CD4-positive, alpha-beta memory T cell (primary cell): ENCODE measurements at regions not wholly inside any gene's neighbourhood (a gene's known extent, or its start where the extent isn't known, plus 50 kb on each side); places are given as distances from the start of the nearest gene placed in this dataset.

ENCODE experiments used
- CTCF ChIA-PET: fragments of 350-600 bp; sonication (Branson Sonifier 250); formaldehyde crosslinking; loops from one replicate; lab custom pipeline; 2021; ENCODE audit warnings: inconsistent platforms; ENCODE audit not compliant: partially characterized antibody; lab: Charles Lee
- POLR2A ChIA-PET: fragments of 350-600 bp; sonication (Branson Sonifier 250); formaldehyde crosslinking; loops from one replicate; lab custom pipeline; 2021; ENCODE audit not compliant: partially characterized antibody; lab: Charles Lee
- DNase-seq, 5 donors: peaks; one replicate each; pipeline versions ENCODE4 v3.0.0 to v3.0.0-alpha.2; 2020 to 2022; ENCODE audit warnings: mixed read lengths in 1 of 5
- H3K27ac ChIP-seq: one replicate; pipeline ENCODE4 v1.7.0; 2013; ENCODE audit warnings: low read depth, low read length
- H3K27me3 ChIP-seq: 2 replicates; pipeline ENCODE4 v1.7.0; 2013; ENCODE audit warnings: mild to moderate bottlenecking, low read length, moderate library complexity; ENCODE audit not compliant: insufficient read depth
- H3K36me3 ChIP-seq: 2 replicates; pipeline ENCODE4 v1.7.0; 2013; ENCODE audit warnings: mild to moderate bottlenecking, low read length, moderate library complexity; ENCODE audit not compliant: insufficient read depth
- H3K4me1 ChIP-seq: 2 replicates; pipeline ENCODE4 v1.7.0; 2013; ENCODE audit warnings: mild to moderate bottlenecking, low read length, moderate library complexity; ENCODE audit not compliant: insufficient read depth
- H3K4me3 ChIP-seq, 2 donors: one replicate each; pipeline ENCODE4 v1.7.0; 2013; ENCODE audit warnings: low read length in 2 of 2, mild to moderate bottlenecking in 1 of 2
- H3K9me3 ChIP-seq, 2 donors: one replicate each; pipeline ENCODE4 v1.7.0; 2013; ENCODE audit warnings: low read length in 2 of 2, control low read depth in 1 of 2; ENCODE audit not compliant: control insufficient read depth in 1 of 2
- H3K27ac Mint-ChIP-seq, 7 donors: one replicate each; pipeline ENCODE4 v1.8.0; 2020 to 2021; ENCODE audit warnings: mixed read lengths in 7 of 7, mild to moderate bottlenecking in 6 of 7, inconsistent platforms in 3 of 7, moderate library complexity in 3 of 7
- H3K27me3 Mint-ChIP-seq, 2 donors: one replicate each; pipeline ENCODE4 v1.8.0; 2020 to 2021; ENCODE audit warnings: mixed read lengths in 2 of 2
- H3K36me3 Mint-ChIP-seq, 2 donors: one replicate each; pipeline ENCODE4 v1.8.0; 2020 to 2021; ENCODE audit warnings: mixed read lengths in 2 of 2, inconsistent platforms in 1 of 2, mild to moderate bottlenecking in 1 of 2
- H3K4me1 Mint-ChIP-seq, 4 donors: one replicate each; pipeline ENCODE4 v1.8.0; 2020 to 2021; ENCODE audit warnings: mixed read lengths in 4 of 4, mild to moderate bottlenecking in 1 of 4
- H3K4me3 Mint-ChIP-seq, 8 donors: one replicate each; pipeline ENCODE4 v1.8.0; 2020 to 2021; ENCODE audit warnings: mixed read lengths in 8 of 8, mild to moderate bottlenecking in 7 of 8, moderate library complexity in 6 of 8, inconsistent platforms in 3 of 8
- H3K9me3 Mint-ChIP-seq, 8 donors: one replicate each; pipeline ENCODE4 v1.8.0; 2020 to 2021; ENCODE audit warnings: mixed read lengths in 8 of 8, mild to moderate bottlenecking in 5 of 8, inconsistent platforms in 3 of 8, moderate library complexity in 1 of 8
- intact Hi-C: fragments of 100-400 bp; cut with micrococcal nuclease; formaldehyde crosslinking; loops from one replicate; pipeline ENCODE4 v1.15.1; 2023

DNA sequence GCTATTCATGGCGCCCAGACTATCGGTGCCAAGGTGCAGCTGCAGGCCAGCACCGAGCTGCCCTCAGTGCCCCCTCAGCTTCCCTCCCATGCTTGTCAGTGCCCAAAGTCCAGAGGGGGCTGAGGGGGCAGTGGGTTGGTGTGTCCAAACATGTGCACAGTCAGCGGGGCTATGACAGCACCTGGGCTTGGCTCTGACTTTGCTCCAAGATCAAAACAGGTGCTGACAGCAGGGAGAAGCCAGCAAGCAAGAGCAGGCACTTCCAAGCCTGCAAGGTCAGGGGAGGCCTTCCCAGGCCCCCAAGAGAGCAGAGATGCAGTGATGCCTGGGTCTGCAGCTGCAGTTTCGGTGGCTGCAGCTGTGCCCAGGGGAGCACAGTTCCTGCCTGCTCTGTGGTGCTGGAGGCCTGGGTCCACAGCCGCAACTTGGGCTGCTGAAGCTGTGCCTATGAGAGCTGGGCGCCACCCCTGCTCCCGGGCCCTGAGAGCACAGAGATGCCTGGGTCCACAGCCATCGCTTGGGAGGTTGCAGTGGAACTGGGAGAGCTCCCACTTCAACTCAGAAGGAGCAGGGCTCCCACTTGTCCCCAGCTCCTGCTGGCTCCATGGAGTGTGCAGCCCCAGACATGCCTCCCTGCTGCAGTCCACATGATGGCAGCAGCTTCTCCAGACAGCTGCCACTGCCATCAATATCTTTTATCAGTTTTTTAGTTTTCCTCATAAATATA, 775.3 kb upstream of the POU3F3 start:
- no peaks in the 10 kb centered on the region for H3K27me3 ChIP-seq
- intact Hi-C loops = no loop called here
- Mint-ChIP-seq H3K9me3 (peaks cover 0 to 29% (median 6%) of the 10 kb centered on the region in 8 donors), H3K36me3 (no peaks in the 10 kb centered on the region), H3K4me1 (no peaks in the 10 kb centered on the region), H3K27me3 (no peaks in the 10 kb centered on the region), H3K4me3 (no peak overlapping the region), H3K27ac (no peak overlapping the region)
- no peak overlapping the region for H3K4me3 ChIP-seq
- POLR2A ChIA-PET = no interaction called here
- peak in 1 of 5 donors; percentile 7 for DNase-seq
- no peak overlapping the region for H3K27ac ChIP-seq
- H3K9me3 ChIP-seq = no peaks in the 10 kb centered on the region
- H3K36me3 ChIP-seq = no peaks in the 10 kb centered on the region
- no peaks in the 10 kb centered on the region for H3K4me1 ChIP-seq
- CTCF ChIA-PET = no interaction called here

DNA sequence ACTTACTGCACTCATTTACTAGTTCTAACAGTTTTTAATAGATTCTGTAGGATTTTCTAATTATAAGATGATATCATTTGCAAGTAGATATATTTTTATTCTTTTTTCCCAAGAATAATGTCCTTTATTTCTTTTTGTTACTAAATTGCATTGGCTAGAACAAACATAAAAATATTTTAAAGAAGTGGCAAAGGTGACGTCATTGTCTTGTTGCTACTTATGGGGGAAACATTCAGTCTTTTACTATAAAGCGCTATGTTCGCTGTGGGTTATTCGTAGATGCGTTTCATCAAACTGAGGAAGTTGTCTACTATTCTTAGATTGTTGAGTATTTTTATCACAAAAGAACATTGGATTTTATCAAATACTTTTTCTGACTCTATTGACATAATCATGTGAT, 765.2 kb upstream of the POU3F3 start:
- POLR2A ChIA-PET = no interaction called here
- H3K27ac ChIP-seq = no peak overlapping the region
- no peaks in the 10 kb centered on the region for H3K4me1 Mint-ChIP-seq
- H3K4me3 Mint-ChIP-seq = no peak overlapping the region
- no peak overlapping the region for H3K4me3 ChIP-seq
- H3K36me3 Mint-ChIP-seq = no peaks in the 10 kb centered on the region
- H3K9me3 ChIP-seq = no peaks in the 10 kb centered on the region
- CTCF ChIA-PET = no interaction called here
- DNase-seq = no peak
- H3K27ac Mint-ChIP-seq = no peak overlapping the region
- peaks cover 0 to 19% (median 8%) of the 10 kb centered on the region in 8 donors for H3K9me3 Mint-ChIP-seq
- H3K27me3 Mint-ChIP-seq = no peaks in the 10 kb centered on the region
- H3K27me3 ChIP-seq = no peaks in the 10 kb centered on the region
- H3K4me1 ChIP-seq = no peaks in the 10 kb centered on the region
- no peaks in the 10 kb centered on the region for H3K36me3 ChIP-seq
- intact Hi-C loops = no loop called here

DNA sequence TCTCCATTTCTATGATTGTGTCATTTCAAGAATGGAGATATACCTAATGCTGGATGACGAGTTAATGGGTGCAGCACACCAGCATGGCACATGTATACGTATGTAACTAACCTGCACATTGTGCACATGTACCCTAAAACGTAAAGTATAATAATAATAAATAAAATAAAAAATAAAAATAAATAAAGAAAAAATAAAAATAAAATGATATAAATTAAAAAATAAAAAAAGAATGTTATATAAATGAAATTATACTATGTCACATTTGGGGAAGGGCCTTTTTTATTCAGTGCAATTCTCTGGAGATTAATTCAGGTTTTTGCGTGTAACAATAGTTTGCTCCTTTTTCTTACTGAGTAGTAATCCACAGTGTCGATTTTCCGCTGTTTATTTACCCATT, 763.5 kb upstream of the POU3F3 start:
- peaks cover 0 to 15% (median 7%) of the 10 kb centered on the region in 8 donors for H3K9me3 Mint-ChIP-seq
- H3K27me3 ChIP-seq = no peaks in the 10 kb centered on the region
- CTCF ChIA-PET = no interaction called here

DNA sequence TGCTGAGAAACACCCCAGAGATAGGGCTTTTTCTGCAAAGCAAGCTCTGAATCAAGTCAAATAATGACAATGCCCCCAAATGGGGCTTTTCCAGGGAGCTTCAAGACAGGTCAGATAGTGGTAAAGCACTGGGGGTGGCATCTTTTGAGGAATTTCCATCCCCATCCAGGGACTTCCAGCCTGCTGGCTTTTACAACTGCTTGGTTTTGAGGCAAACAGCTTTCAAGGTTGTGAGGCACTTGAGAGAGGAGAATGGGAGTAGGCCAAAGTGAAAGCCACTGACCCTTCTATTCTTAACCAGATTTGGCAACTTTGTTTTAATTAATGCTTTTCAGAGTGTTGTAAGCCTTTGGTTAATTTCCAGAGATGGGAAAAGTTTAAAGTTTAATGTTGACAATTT, 762.0 kb upstream of the POU3F3 start:
- POLR2A ChIA-PET = no interaction called here

More for the DNA sequence above, 763.5 kb upstream of the POU3F3 start:
- H3K4me1 Mint-ChIP-seq = no peaks in the 10 kb centered on the region
- intact Hi-C loops = no loop called here
- H3K36me3 ChIP-seq = no peaks in the 10 kb centered on the region
- POLR2A ChIA-PET = no interaction called here
- H3K4me3 Mint-ChIP-seq = no peak overlapping the region
- H3K4me3 ChIP-seq = no peak overlapping the region
- H3K4me1 ChIP-seq = no peaks in the 10 kb centered on the region
- DNase-seq = no peak
- H3K9me3 ChIP-seq = no peaks in the 10 kb centered on the region
- no peaks in the 10 kb centered on the region for H3K27me3 Mint-ChIP-seq
- no peak overlapping the region for H3K27ac Mint-ChIP-seq
- H3K27ac ChIP-seq = no peak overlapping the region
- H3K36me3 Mint-ChIP-seq = no peaks in the 10 kb centered on the region

DNA sequence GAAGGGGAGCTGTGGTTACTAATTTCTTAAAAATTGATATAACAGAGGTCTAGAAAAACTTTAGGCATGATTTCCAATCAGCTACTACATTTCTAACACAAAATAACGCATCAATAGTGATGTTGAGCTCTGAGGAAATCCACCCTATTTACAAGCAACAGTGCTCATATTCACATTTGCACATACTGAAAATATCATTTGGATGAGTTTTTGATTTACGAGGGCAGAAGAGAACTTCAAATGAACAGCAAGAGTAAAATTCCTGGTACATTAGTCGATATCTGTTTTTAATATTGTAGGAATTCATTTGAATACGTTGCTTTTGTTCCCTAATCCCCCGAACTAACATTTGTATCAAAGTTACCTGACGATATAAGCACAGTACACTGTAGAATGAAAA, 761.0 kb upstream of the POU3F3 start:
- Histone ChIP-seq H3K4me1 (no peaks in the 10 kb centered on the region), H3K27me3 (no peaks in the 10 kb centered on the region), H3K27ac (no peak overlapping the region), H3K4me3 (no peak overlapping the region), H3K9me3 (no peaks in the 10 kb centered on the region), H3K36me3 (no peaks in the 10 kb centered on the region)
- DNase-seq = no peak
- POLR2A ChIA-PET = no interaction called here
- intact Hi-C loops = no loop called here
- Mint-ChIP-seq H3K4me3 (no peak overlapping the region), H3K4me1 (no peaks in the 10 kb centered on the region), H3K27me3 (no peaks in the 10 kb centered on the region), H3K36me3 (no peaks in the 10 kb centered on the region), H3K9me3 (peaks cover 0 to 15% (median 6%) of the 10 kb centered on the region in 8 donors), H3K27ac (no peak overlapping the region)
- CTCF ChIA-PET = no interaction called here

More for the DNA sequence above, 762.0 kb upstream of the POU3F3 start:
- H3K4me3 ChIP-seq = no peak overlapping the region
- CTCF ChIA-PET = no interaction called here
- no peak overlapping the region for H3K4me3 Mint-ChIP-seq
- H3K4me1 Mint-ChIP-seq = no peaks in the 10 kb centered on the region
- no peak overlapping the region for H3K27ac ChIP-seq
- no peak for DNase-seq
- H3K9me3 Mint-ChIP-seq = peaks cover 0 to 15% (median 4%) of the 10 kb centered on the region in 8 donors
- intact Hi-C loops = no loop called here
- H3K27ac Mint-ChIP-seq = no peak overlapping the region
- no peaks in the 10 kb centered on the region for H3K27me3 Mint-ChIP-seq
- H3K36me3 ChIP-seq = no peaks in the 10 kb centered on the region
- no peaks in the 10 kb centered on the region for H3K27me3 ChIP-seq
- H3K9me3 ChIP-seq = no peaks in the 10 kb centered on the region
- no peaks in the 10 kb centered on the region for H3K36me3 Mint-ChIP-seq
- no peaks in the 10 kb centered on the region for H3K4me1 ChIP-seq

DNA sequence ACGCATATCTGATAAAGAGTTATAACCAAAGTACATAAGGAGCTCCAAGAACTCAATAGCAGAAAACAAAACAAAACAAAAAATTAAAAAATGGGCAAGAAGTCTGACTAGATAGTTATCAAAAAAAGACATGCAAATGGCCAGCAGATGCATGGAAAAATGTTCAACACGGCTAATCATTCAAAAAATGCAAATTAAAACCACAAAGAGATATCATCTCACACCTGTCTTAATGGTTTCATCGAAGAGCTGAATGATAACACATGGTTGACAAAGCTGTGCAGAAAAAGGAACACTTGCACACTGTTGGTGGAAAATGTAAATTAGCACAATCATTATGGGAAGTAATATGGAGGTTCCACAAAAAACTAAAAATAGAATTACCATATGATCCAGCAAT, 751.3 kb upstream of the POU3F3 start:
- H3K4me1 ChIP-seq = no peaks in the 10 kb centered on the region
- no peak overlapping the region for H3K27ac Mint-ChIP-seq
- no peaks in the 10 kb centered on the region for H3K9me3 ChIP-seq
- peaks cover 2 to 17% (median 12%) of the 10 kb centered on the region in 8 donors for H3K9me3 Mint-ChIP-seq
- intact Hi-C loops = no loop called here
- H3K4me3 ChIP-seq = no peak overlapping the region
- no peak overlapping the region for H3K27ac ChIP-seq
- H3K27me3 ChIP-seq = no peaks in the 10 kb centered on the region
- H3K36me3 ChIP-seq = no peaks in the 10 kb centered on the region
- H3K36me3 Mint-ChIP-seq = no peaks in the 10 kb centered on the region
- no peak overlapping the region for H3K4me3 Mint-ChIP-seq
- DNase-seq = no peak
- H3K27me3 Mint-ChIP-seq = no peaks in the 10 kb centered on the region
- POLR2A ChIA-PET = no interaction called here
- CTCF ChIA-PET = no interaction called here
- H3K4me1 Mint-ChIP-seq = no peaks in the 10 kb centered on the region

DNA sequence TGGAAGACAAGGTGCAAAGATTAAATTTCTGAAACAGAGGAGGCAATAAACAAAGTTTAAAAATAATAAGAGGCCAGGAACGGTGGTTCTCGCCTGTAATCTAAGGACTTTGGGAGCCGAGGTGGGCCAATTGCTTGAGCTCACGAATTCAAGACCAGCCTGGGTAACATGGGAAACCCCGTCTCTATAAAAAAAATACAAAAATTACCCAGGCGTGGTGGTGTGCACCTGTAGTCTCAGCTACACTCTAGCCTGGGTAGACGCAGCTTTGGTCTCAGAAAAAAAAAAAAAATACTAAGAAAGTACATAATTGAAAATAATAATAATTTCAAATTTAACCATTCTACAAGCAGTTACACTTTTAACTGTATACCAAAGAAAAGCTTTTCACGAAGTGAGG, 744.6 kb upstream of the POU3F3 start:
- no peaks in the 10 kb centered on the region for H3K27me3 ChIP-seq
- no peaks in the 10 kb centered on the region for H3K4me1 Mint-ChIP-seq
- no peaks in the 10 kb centered on the region for H3K27me3 Mint-ChIP-seq
- ChIA-PET CTCF (no interaction called here), POLR2A (no interaction called here)
- no peak overlapping the region for H3K4me3 ChIP-seq
- H3K9me3 ChIP-seq = no peaks in the 10 kb centered on the region
- no peak overlapping the region for H3K4me3 Mint-ChIP-seq
- peaks cover 0 to 9% (median 7%) of the 10 kb centered on the region in 8 donors for H3K9me3 Mint-ChIP-seq
- intact Hi-C loops = no loop called here
- H3K4me1 ChIP-seq = no peaks in the 10 kb centered on the region
- H3K27ac ChIP-seq = no peak overlapping the region
- no peaks in the 10 kb centered on the region for H3K36me3 ChIP-seq
- H3K36me3 Mint-ChIP-seq = no peaks in the 10 kb centered on the region
- DNase-seq = no peak
- no peak overlapping the region for H3K27ac Mint-ChIP-seq
